SK-N-MC (cell line): ENCODE measurements at regions not wholly inside any gene's neighbourhood (a gene's known extent, or its start where the extent isn't known, plus 50 kb on each side); places are given as distances from the start of the nearest gene placed in this dataset.

Source experiments
- EZH2 ChIP-seq: fragments of 200-600 bp; sonication (generic); IDR thresholded peaks from one replicate; pipeline ENCODE4 v1.6.1; 2017; ENCODE audit warnings: antibody characterized with exemption
- FOXP2 ChIP-seq: optimal IDR thresholded peaks from 2 replicates; pipeline ENCODE3; 2011; ENCODE audit warnings: mild to moderate bottlenecking, moderate library complexity; ENCODE audit not compliant: insufficient read depth; ENCODE audit errors: extremely low read length, control extremely low read depth
- POLR2AphosphoS5 ChIP-seq: IDR thresholded peaks from 2 replicates; pipeline ENCODE4 v1.6.1; 2012; ENCODE audit warnings: mild to moderate bottlenecking, low read depth, low read length, borderline replicate concordance

DNA sequence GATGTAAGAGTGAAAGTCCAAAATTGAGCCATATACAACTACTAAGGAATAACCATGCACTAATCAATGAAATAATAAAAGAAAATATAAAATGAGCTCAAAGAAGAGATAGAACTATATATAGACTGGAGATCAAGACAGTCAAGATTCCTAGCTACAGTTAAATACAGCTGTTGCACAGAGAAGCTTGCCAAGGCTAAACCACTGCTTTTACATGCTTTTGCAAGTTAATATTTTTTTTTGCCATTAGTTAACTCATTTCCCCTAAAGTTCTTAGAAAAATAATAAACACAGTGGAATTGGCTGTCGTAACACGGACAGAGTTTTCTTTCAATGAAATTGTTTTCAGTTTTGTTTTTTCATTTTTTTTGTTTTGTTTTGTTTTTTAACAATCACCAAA, 123.0 kb downstream of the VGLL3 start:
- TF ChIP-seq EZH2 (no peak), POLR2AphosphoS5 (no peak), FOXP2 (no peak)
